ENCODE measurements at regions not wholly inside any gene's neighbourhood (a gene's known extent, or its start where the extent isn't known, plus 50 kb on each side); places are given as distances from the start of the nearest gene placed in this dataset.

GRCh38 chr15:26144836-26145235, 281.7 kb upstream of the ATP10A start:
- TF ChIP-seq CTCF (IDR thresholded peaks at IDR 0.05 in 8 of 11, conservative IDR thresholded peaks at IDR 0.05 in 3 of 11) (no peak), POLR2A (IDR thresholded peaks at IDR 0.05) (no peak), POLR2AphosphoS5 (IDR thresholded peaks at IDR 0.05) (no peak)
